Calu3 (cell line): ENCODE measurements at regions not wholly inside any gene's neighbourhood (a gene's known extent, or its start where the extent isn't known, plus 50 kb on each side); places are given as distances from the start of the nearest gene placed in this dataset.

Experiments
- BruUV-seq: library from RNA; stranded (reverse); fragments of 400-500 nt; replicated peaks from 2 replicates; lab custom pipeline; 2021; lab: Mats Ljungman, UMichigan
- CTCF ChIA-PET: fragments of 300-600 bp; sonication (Branson Sonifier 250); formaldehyde crosslinking; loops from one replicate; lab custom pipeline; 2022; ENCODE audit warnings: antibody characterized with exemption; lab: Charles Lee
- DNase-seq: peaks from one replicate; pipeline ENCODE4 v3.0.0; 2022
- H3K27ac Mint-ChIP-seq: one replicate; pipeline ENCODE4 v1.8.0; 2022; ENCODE audit warnings: mixed read lengths; ENCODE audit not compliant: unreplicated experiment
- H3K27me3 Mint-ChIP-seq: one replicate; pipeline ENCODE4 v1.8.0; 2022; ENCODE audit warnings: mixed read lengths; ENCODE audit not compliant: unreplicated experiment
- H3K36me3 Mint-ChIP-seq: one replicate; pipeline ENCODE4 v1.8.0; 2022; ENCODE audit warnings: mild to moderate bottlenecking, moderate library complexity, mixed read lengths; ENCODE audit not compliant: insufficient read depth, unreplicated experiment
- H3K4me1 Mint-ChIP-seq: one replicate; pipeline ENCODE4 v1.8.0; 2022; ENCODE audit warnings: mild to moderate bottlenecking, low read depth, mixed read lengths; ENCODE audit not compliant: unreplicated experiment
- H3K4me3 Mint-ChIP-seq: one replicate; pipeline ENCODE4 v1.8.0; 2022; ENCODE audit warnings: mild to moderate bottlenecking, low read depth, moderate library complexity, mixed read lengths; ENCODE audit not compliant: unreplicated experiment
- H3K9me3 Mint-ChIP-seq: one replicate; pipeline ENCODE4 v1.8.0; 2022; ENCODE audit warnings: low read depth, mixed read lengths; ENCODE audit not compliant: unreplicated experiment
- CTCF ChIP-seq: fragments of 200-600 bp; IDR thresholded peaks from one replicate; pipeline ENCODE4 v1.8.0; 2022; ENCODE audit warnings: antibody characterized with exemption; ENCODE audit not compliant: unreplicated experiment
- intact Hi-C: fragments of 100-400 bp; cut with micrococcal nuclease; formaldehyde crosslinking; loops from one replicate; pipeline ENCODE4 v1.10.0; 2022; ENCODE audit not compliant: unreplicated experiment

- CTCF ChIA-PET, result no interaction called here
- intact Hi-C loops, result no loop called here
- BruUV-seq, result no TSS peak
- H3K4me3 Mint-ChIP-seq, result no peak overlapping the region
- no peaks in the 10 kb centered on the region for H3K4me1 Mint-ChIP-seq
- no peaks in the 10 kb centered on the region for H3K27me3 Mint-ChIP-seq
- no peak overlapping the region for H3K27ac Mint-ChIP-seq
- TF ChIP-seq CTCF, result no peak
- peaks cover 11% of the 10 kb centered on the region for H3K9me3 Mint-ChIP-seq
- DNase-seq, result no peak
- H3K36me3 Mint-ChIP-seq, result no peaks in the 10 kb centered on the region
Observed at GRCh38 chr20:56174416-56174815, 74.1 kb upstream of the MC3R start.

- no peak for DNase-seq
- CTCF ChIA-PET, result no interaction called here
- TF ChIP-seq CTCF, result no peak
- no peaks in the 10 kb centered on the region for H3K36me3 Mint-ChIP-seq
- H3K4me1 Mint-ChIP-seq, result no peaks in the 10 kb centered on the region
- no peak overlapping the region for H3K4me3 Mint-ChIP-seq
- H3K9me3 Mint-ChIP-seq, result peaks cover 9% of the 10 kb centered on the region
- no peaks in the 10 kb centered on the region for H3K27me3 Mint-ChIP-seq
- intact Hi-C loops, result no loop called here
- H3K27ac Mint-ChIP-seq, result no peak overlapping the region
- BruUV-seq, result no TSS peak
Observed at GRCh38 chr20:56175884-56176283, 72.6 kb upstream of the MC3R start.

- DNase-seq, result no peak
- peaks cover 7% of the 10 kb centered on the region for H3K9me3 Mint-ChIP-seq
- CTCF ChIA-PET, result no interaction called here
- H3K27ac Mint-ChIP-seq, result no peak overlapping the region
- TF ChIP-seq CTCF, result no peak
- intact Hi-C loops, result no loop called here
- H3K27me3 Mint-ChIP-seq, result no peaks in the 10 kb centered on the region
- H3K4me1 Mint-ChIP-seq, result no peaks in the 10 kb centered on the region
- BruUV-seq, result no TSS peak
- no peaks in the 10 kb centered on the region for H3K36me3 Mint-ChIP-seq
- H3K4me3 Mint-ChIP-seq, result no peak overlapping the region
Observed at GRCh38 chr20:56178219-56178618, 70.3 kb upstream of the MC3R start.

- intact Hi-C loops, result no loop called here
- Mint-ChIP-seq H3K4me1 (no peaks in the 10 kb centered on the region), H3K4me3 (no peak overlapping the region), H3K27ac (no peak overlapping the region), H3K27me3 (no peaks in the 10 kb centered on the region), H3K36me3 (no peaks in the 10 kb centered on the region), H3K9me3 (peaks cover 7% of the 10 kb centered on the region)
- no peak for TF ChIP-seq CTCF
- BruUV-seq, result no TSS peak
- CTCF ChIA-PET, result interaction anchor here (0.7 kb wide), 1 partner anchor 1778 kb away, joined by 4 read pairs; no protein-coding TSS in a partner anchor
- no peak for DNase-seq
Observed at GRCh38 chr20:56179051-56179450, 69.5 kb upstream of the MC3R start.
